ENCODE measurements at regions not wholly inside any gene's neighbourhood (a gene's known extent, or its start where the extent isn't known, plus 50 kb on each side); places are given as distances from the start of the nearest gene placed in this dataset.

GRCh38 chr4:4687935-4688727 lies 146.3 kb upstream of the STX18 start:
- TF ChIP-seq, protein P1, sequence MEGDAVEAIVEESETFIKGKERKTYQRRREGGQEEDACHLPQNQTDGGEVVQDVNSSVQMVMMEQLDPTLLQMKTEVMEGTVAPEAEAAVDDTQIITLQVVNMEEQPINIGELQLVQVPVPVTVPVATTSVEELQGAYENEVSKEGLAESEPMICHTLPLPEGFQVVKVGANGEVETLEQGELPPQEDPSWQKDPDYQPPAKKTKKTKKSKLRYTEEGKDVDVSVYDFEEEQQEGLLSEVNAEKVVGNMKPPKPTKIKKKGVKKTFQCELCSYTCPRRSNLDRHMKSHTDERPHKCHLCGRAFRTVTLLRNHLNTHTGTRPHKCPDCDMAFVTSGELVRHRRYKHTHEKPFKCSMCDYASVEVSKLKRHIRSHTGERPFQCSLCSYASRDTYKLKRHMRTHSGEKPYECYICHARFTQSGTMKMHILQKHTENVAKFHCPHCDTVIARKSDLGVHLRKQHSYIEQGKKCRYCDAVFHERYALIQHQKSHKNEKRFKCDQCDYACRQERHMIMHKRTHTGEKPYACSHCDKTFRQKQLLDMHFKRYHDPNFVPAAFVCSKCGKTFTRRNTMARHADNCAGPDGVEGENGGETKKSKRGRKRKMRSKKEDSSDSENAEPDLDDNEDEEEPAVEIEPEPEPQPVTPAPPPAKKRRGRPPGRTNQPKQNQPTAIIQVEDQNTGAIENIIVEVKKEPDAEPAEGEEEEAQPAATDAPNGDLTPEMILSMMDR (conservative IDR thresholded peaks at IDR 0.05), result no peak
- no peak for TF ChIP-seq ZFX (IDR thresholded peaks at IDR 0.05)
